ENCODE measurements at regions not wholly inside any gene's neighbourhood (a gene's known extent, or its start where the extent isn't known, plus 50 kb on each side); places are given as distances from the start of the nearest gene placed in this dataset.
A peak's percentile ranks its signal among the peaks of the same experiment; 100 is the strongest.

- Histone ChIP-seq H3K4me3 (no peak overlapping the region), H3K4me1 (no peaks in the 10 kb centered on the region), H3K27ac (no peak overlapping the region), H3K9me3 (no peaks in the 10 kb centered on the region), H3K27me3 (ENCODE audit: insufficient read depth in 3 of 3, low read length in 2 of 3) (peaks cover 0 to 3% (median 0%) of the 10 kb centered on the region in 3 donors), H3K36me3 (ENCODE audit: insufficient read depth in 1 of 2, low read depth in 1 of 2) (no peaks in the 10 kb centered on the region)
- intact Hi-C loops (cut with DNase I) = no loop called here
- no peak for DNase-seq
- no peak for TF ChIP-seq CTCF (IDR thresholded peaks at IDR 0.05)
- 31 to 100% (median 100%) methylated on average over 1 of the region's 1 CpG for WGBS, 3 donors
- no peak for ATAC-seq
These were observed 572.4 kb upstream of the MGMT start for GRCh38 chr10:128894641-128895040.

DNA sequence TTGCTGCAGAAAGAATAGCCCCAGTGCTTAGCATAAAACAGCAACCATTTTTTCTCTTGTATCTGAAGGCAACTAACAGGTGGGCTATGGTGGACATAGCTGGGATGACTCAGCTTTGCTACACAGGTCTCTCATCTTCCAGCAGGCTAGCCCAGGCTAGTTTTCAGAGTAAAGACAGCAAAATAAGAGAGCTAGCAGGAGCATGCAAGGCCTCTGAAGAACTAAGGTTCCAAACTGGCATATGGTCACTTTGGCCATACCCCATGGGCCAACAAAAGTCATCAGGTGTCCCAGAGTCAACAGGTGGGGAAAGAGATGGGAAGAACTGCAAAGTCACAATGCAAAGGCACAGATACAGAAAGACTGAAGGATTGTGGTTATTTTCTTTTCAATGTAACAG is 571.6 kb upstream of the MGMT start:
- no peak for DNase-seq
- Histone ChIP-seq H3K27me3 (ENCODE audit: insufficient read depth in 3 of 3, low read length in 2 of 3) (peaks cover 0 to 3% (median 1%) of the 10 kb centered on the region in 3 donors), H3K9me3 (no peaks in the 10 kb centered on the region), H3K4me3 (no peak overlapping the region), H3K36me3 (ENCODE audit: insufficient read depth in 1 of 2, low read depth in 1 of 2) (no peaks in the 10 kb centered on the region), H3K27ac (no peak overlapping the region), H3K4me1 (no peaks in the 10 kb centered on the region)
- ATAC-seq = no peak
- intact Hi-C loops (cut with DNase I) = no loop called here
- TF ChIP-seq CTCF (IDR thresholded peaks at IDR 0.05) = no peak

- Histone ChIP-seq H3K27ac (peak overlapping the region; percentile 23), H3K27me3 (ENCODE audit: insufficient read depth in 3 of 3, low read length in 2 of 3) (peaks cover 0 to 3% (median 3%) of the 10 kb centered on the region in 3 donors), H3K4me3 (no peak overlapping the region), H3K4me1 (no peaks in the 10 kb centered on the region), H3K36me3 (ENCODE audit: insufficient read depth in 1 of 2, low read depth in 1 of 2) (no peaks in the 10 kb centered on the region), H3K9me3 (no peaks in the 10 kb centered on the region)
- ATAC-seq (peak in 1 of 4 donors; percentile 75), DNase-seq (no peak)
- WGBS, 3 donors = 38 to 57% (median 38%) methylated on average over 9 of the region's 9 CpGs
- intact Hi-C loops (cut with DNase I) = no loop called here
- no peak for TF ChIP-seq CTCF (IDR thresholded peaks at IDR 0.05)
These were observed 570.8 kb upstream of the MGMT start for GRCh38 chr10:128896116-128896795.

- Histone ChIP-seq H3K27me3 (ENCODE audit: insufficient read depth in 3 of 3, low read length in 2 of 3) (peaks cover 0 to 3% (median 3%) of the 10 kb centered on the region in 3 donors), H3K9me3 (no peaks in the 10 kb centered on the region), H3K36me3 (ENCODE audit: insufficient read depth in 1 of 2, low read depth in 1 of 2) (no peaks in the 10 kb centered on the region), H3K4me1 (no peaks in the 10 kb centered on the region), H3K4me3 (no peak overlapping the region), H3K27ac (peak overlapping the region; percentile 23)
- DNase-seq (no peak), ATAC-seq (peak in 2 of 4 donors; percentile 38 to 56)
- TF ChIP-seq CTCF (IDR thresholded peaks at IDR 0.05) = no peak
- intact Hi-C loops (cut with DNase I) = no loop called here
- WGBS, 3 donors = 20 to 29% (median 23%) methylated on average over 3 of the region's 3 CpGs
These were observed 570.1 kb upstream of the MGMT start for GRCh38 chr10:128896963-128897362.
